Osteocyte (in vitro differentiated cells): ENCODE measurements at regions not wholly inside any gene's neighbourhood (a gene's known extent, or its start where the extent isn't known, plus 50 kb on each side); places are given as distances from the start of the nearest gene placed in this dataset.

Source experiments
- DNase-seq: peaks from one replicate; pipeline ENCODE4 v3.0.0; 2021; ENCODE audit warnings: mixed read lengths; ENCODE audit not compliant: unreplicated experiment; ENCODE audit errors: extremely low spot score
- H3K27ac Mint-ChIP-seq: one replicate; pipeline ENCODE4 v1.8.0; 2021; ENCODE audit warnings: mild to moderate bottlenecking, mixed read lengths; ENCODE audit not compliant: unreplicated experiment
- H3K27me3 Mint-ChIP-seq: one replicate; pipeline ENCODE4 v1.8.0; 2021; ENCODE audit warnings: mixed read lengths; ENCODE audit not compliant: unreplicated experiment
- H3K36me3 Mint-ChIP-seq: one replicate; pipeline ENCODE4 v1.8.0; 2021; ENCODE audit warnings: mixed read lengths; ENCODE audit not compliant: unreplicated experiment
- H3K4me1 Mint-ChIP-seq: one replicate; pipeline ENCODE4 v1.8.0; 2021; ENCODE audit warnings: mixed read lengths; ENCODE audit not compliant: unreplicated experiment
- H3K4me3 Mint-ChIP-seq: one replicate; pipeline ENCODE4 v1.8.0; 2021; ENCODE audit warnings: mild to moderate bottlenecking, moderate library complexity, mixed read lengths; ENCODE audit not compliant: unreplicated experiment
- H3K9me3 Mint-ChIP-seq: one replicate; pipeline ENCODE4 v1.8.0; 2021; ENCODE audit warnings: mixed read lengths; ENCODE audit not compliant: unreplicated experiment
- TF ChIP-seq, protein P1 (sequence below): fragments of 200-600 bp; sonication (generic); IDR thresholded peaks from 2 replicates; pipeline ENCODE4 v1.5.0; 2021; ENCODE audit warnings: antibody characterized with exemption, mild to moderate bottlenecking, moderate library complexity

DNA sequence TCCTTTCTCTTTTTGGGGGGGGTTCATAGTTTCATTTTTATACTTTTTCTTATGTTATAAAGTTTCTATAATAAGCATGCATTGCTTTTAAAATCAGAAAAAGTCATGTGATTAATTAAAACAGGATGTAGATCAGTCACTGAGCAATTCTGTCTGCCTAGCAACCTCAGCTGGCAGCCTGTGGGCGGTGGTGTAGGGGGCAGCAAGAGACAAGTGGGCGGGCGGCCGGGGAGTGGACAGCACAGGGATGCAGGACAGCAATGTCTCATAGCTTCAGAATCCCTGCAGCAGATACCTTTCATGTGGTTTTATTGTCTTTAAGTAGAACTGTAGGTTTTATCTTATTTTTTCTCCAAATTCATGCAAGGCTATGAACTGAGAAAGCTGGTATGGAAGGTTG, 101.9 kb upstream of the S1PR3 start:
- Mint-ChIP-seq H3K27me3 (peaks cover 25% of the 10 kb centered on the region), H3K27ac (no peak overlapping the region), H3K4me3 (no peak overlapping the region), H3K9me3 (peaks cover 1% of the 10 kb centered on the region), H3K36me3 (no peaks in the 10 kb centered on the region), H3K4me1 (peaks cover 6% of the 10 kb centered on the region)
- DNase-seq: no peak
- TF ChIP-seq, protein P1, sequence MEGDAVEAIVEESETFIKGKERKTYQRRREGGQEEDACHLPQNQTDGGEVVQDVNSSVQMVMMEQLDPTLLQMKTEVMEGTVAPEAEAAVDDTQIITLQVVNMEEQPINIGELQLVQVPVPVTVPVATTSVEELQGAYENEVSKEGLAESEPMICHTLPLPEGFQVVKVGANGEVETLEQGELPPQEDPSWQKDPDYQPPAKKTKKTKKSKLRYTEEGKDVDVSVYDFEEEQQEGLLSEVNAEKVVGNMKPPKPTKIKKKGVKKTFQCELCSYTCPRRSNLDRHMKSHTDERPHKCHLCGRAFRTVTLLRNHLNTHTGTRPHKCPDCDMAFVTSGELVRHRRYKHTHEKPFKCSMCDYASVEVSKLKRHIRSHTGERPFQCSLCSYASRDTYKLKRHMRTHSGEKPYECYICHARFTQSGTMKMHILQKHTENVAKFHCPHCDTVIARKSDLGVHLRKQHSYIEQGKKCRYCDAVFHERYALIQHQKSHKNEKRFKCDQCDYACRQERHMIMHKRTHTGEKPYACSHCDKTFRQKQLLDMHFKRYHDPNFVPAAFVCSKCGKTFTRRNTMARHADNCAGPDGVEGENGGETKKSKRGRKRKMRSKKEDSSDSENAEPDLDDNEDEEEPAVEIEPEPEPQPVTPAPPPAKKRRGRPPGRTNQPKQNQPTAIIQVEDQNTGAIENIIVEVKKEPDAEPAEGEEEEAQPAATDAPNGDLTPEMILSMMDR: no peak

GRCh38 chr9:88890546-88890945, 100.7 kb upstream of the S1PR3 start:
- H3K4me3 Mint-ChIP-seq: no peak overlapping the region
- DNase-seq: no peak
- H3K9me3 Mint-ChIP-seq: no peaks in the 10 kb centered on the region
- peaks cover 30% of the 10 kb centered on the region for H3K27me3 Mint-ChIP-seq
- H3K36me3 Mint-ChIP-seq: no peaks in the 10 kb centered on the region
- H3K27ac Mint-ChIP-seq: no peak overlapping the region
- TF ChIP-seq, protein P1: no peak
- H3K4me1 Mint-ChIP-seq: peaks cover 6% of the 10 kb centered on the region

DNA sequence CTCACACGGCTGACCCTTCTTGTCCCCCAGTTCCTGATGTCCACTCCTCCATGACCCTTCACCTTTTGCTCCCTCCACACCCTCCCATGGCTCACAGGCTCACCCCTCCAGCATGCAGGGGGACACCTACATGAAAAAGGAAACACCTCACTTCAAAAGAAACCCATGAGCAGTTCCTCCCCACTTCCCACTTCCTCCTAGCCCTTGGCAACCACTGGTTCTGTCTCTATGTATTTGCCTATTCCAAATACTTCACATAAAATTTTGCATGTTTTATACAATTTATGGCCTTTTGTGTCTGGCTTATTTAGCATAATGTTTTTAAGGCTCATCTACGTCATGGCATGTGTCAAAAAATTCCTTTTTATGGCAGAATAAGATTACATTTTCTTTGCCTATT, 100.2 kb upstream of the S1PR3 start:
- TF ChIP-seq, protein P1: no peak
- DNase-seq: no peak
- Mint-ChIP-seq H3K36me3 (no peaks in the 10 kb centered on the region), H3K9me3 (no peaks in the 10 kb centered on the region), H3K4me1 (peaks cover 6% of the 10 kb centered on the region), H3K4me3 (no peak overlapping the region), H3K27me3 (peaks cover 33% of the 10 kb centered on the region), H3K27ac (no peak overlapping the region)

GRCh38 chr9:88892724-88893123, 98.5 kb upstream of the S1PR3 start:
- Mint-ChIP-seq H3K36me3 (no peaks in the 10 kb centered on the region), H3K9me3 (no peaks in the 10 kb centered on the region), H3K4me3 (no peak overlapping the region), H3K27me3 (peaks cover 45% of the 10 kb centered on the region), H3K27ac (no peak overlapping the region), H3K4me1 (peaks cover 6% of the 10 kb centered on the region)
- no peak for DNase-seq
- TF ChIP-seq, protein P1: no peak

DNA sequence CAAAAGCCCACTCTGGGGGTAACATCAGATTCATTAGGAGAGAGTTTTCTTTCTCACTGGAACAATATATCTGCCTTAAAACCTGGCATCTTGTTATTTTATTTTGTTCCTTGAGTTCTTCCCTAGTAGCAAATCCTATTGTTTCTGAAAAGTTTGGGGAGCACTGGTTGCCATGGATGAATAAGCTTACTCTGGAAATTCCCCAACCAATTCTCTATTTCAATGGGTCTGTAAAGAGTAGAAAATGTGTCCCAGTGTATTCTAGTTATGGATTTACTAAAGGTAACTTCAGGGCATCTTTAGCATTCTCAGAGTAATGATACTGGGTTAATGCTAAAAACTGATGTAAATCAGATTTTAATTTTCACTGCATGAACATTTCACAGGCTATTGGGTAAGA, 94.2 kb upstream of the S1PR3 start:
- Mint-ChIP-seq H3K27ac (no peak overlapping the region), H3K27me3 (peaks cover 64% of the 10 kb centered on the region), H3K36me3 (no peaks in the 10 kb centered on the region), H3K4me3 (no peak overlapping the region), H3K9me3 (no peaks in the 10 kb centered on the region), H3K4me1 (no peaks in the 10 kb centered on the region)
- TF ChIP-seq, protein P1: no peak
- DNase-seq: no peak
